ENCODE measurements at regions not wholly inside any gene's neighbourhood (a gene's known extent, or its start where the extent isn't known, plus 50 kb on each side); places are given as distances from the start of the nearest gene placed in this dataset.

- no peaks in the 10 kb centered on the region for H3K36me3 ChIP-seq (ENCODE audit: control insufficient read depth in 2 of 2, insufficient read depth in 1 of 2, low read length in 2 of 2)
- POLR2A ChIA-PET = no interaction called here
- no peaks in the 10 kb centered on the region for H3K9me3 ChIP-seq (ENCODE audit: control insufficient read depth, insufficient read depth, low read depth, low read length)
- no peak overlapping the region for H3K27ac ChIP-seq (ENCODE audit: extremely low read depth, low read depth, low read length)
- TF ChIP-seq TRIM28 (IDR thresholded peaks at IDR 0.05; ENCODE audit: borderline replicate concordance, low read length) (no peak), ZNF16 (tag by site-specific recombination; IDR thresholded peaks at IDR 0.05; ENCODE audit: low read depth) (no peak)
- no peaks in the 10 kb centered on the region for H3K4me1 ChIP-seq (ENCODE audit: control insufficient read depth, insufficient read depth, low read length)
- CTCF ChIA-PET = no interaction called here
- H3K4me3 ChIP-seq (ENCODE audit: low read depth, low read length) = no peak overlapping the region
Measured at GRCh38 chr14:48954446-48954845, 631.7 kb downstream of the RPS29 start.

- Histone ChIP-seq H3K4me3 (ENCODE audit: low read depth, low read length) (no peak overlapping the region), H3K36me3 (ENCODE audit: control insufficient read depth in 2 of 2, insufficient read depth in 1 of 2, low read length in 2 of 2) (no peaks in the 10 kb centered on the region), H3K27ac (ENCODE audit: extremely low read depth, low read depth, low read length) (no peak overlapping the region), H3K4me1 (ENCODE audit: control insufficient read depth, insufficient read depth, low read length) (no peaks in the 10 kb centered on the region), H3K9me3 (ENCODE audit: control insufficient read depth, insufficient read depth, low read depth, low read length) (no peaks in the 10 kb centered on the region)
- CTCF ChIA-PET = interaction anchor here (0.7 kb wide), 1 partner anchor 1857 kb away, joined by 3 read pairs; no protein-coding TSS in a partner anchor
- POLR2A ChIA-PET = no interaction called here
- TF ChIP-seq ZNF404 (tag by site-specific recombination; IDR thresholded peaks at IDR 0.05) (no peak), ZIC2 (tag by site-specific recombination; IDR thresholded peaks at IDR 0.05) (no peak), FEZF1 (tag by site-specific recombination; IDR thresholded peaks at IDR 0.05) (no peak), ZNF501 (tag by site-specific recombination; IDR thresholded peaks at IDR 0.05) (no peak), ZNF843 (tag by site-specific recombination; IDR thresholded peaks at IDR 0.05) (no peak), ZFHX2 (tag by site-specific recombination; conservative IDR thresholded peaks at IDR 0.05) (no peak), ZFP41 (tag by site-specific recombination; IDR thresholded peaks at IDR 0.05; ENCODE audit: borderline replicate concordance) (no peak)
- TF ChIP-seq, protein P1, sequence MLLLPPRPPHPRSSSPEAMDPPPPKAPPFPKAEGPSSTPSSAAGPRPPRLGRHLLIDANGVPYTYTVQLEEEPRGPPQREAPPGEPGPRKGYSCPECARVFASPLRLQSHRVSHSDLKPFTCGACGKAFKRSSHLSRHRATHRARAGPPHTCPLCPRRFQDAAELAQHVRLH (tag by site-specific recombination; IDR thresholded peaks at IDR 0.05) = no peak
Measured at GRCh38 chr14:48944809-48945208, 641.4 kb downstream of the RPS29 start.

- Histone ChIP-seq H3K9me3 (ENCODE audit: control insufficient read depth, insufficient read depth, low read depth, low read length) (no peaks in the 10 kb centered on the region), H3K4me3 (ENCODE audit: low read depth, low read length) (no peak overlapping the region), H3K27ac (ENCODE audit: extremely low read depth, low read depth, low read length) (no peak overlapping the region), H3K4me1 (ENCODE audit: control insufficient read depth, insufficient read depth, low read length) (no peaks in the 10 kb centered on the region), H3K36me3 (ENCODE audit: control insufficient read depth in 2 of 2, insufficient read depth in 1 of 2, low read length in 2 of 2) (no peaks in the 10 kb centered on the region)
- POLR2A ChIA-PET = no interaction called here
- TF ChIP-seq, protein P2, sequence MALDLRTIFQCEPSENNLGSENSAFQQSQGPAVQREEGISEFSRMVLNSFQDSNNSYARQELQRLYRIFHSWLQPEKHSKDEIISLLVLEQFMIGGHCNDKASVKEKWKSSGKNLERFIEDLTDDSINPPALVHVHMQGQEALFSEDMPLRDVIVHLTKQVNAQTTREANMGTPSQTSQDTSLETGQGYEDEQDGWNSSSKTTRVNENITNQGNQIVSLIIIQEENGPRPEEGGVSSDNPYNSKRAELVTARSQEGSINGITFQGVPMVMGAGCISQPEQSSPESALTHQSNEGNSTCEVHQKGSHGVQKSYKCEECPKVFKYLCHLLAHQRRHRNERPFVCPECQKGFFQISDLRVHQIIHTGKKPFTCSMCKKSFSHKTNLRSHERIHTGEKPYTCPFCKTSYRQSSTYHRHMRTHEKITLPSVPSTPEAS (tag by site-specific recombination; IDR thresholded peaks at IDR 0.05) = no peak
- CTCF ChIA-PET = no interaction called here
Measured at GRCh38 chr14:48943913-48944312, 642.3 kb downstream of the RPS29 start.

GRCh38 chr14:48937541-48938195 is 648.5 kb downstream of the RPS29 start:
- no peak overlapping the region for H3K27ac ChIP-seq (ENCODE audit: extremely low read depth, low read depth, low read length)
- H3K4me3 ChIP-seq (ENCODE audit: low read depth, low read length) = no peak overlapping the region
- ChIA-PET CTCF (interaction anchor here (0.6 kb wide), 1 partner anchor 229 kb away, joined by 3 read pairs; no protein-coding TSS in a partner anchor), POLR2A (no interaction called here)
- H3K9me3 ChIP-seq (ENCODE audit: control insufficient read depth, insufficient read depth, low read depth, low read length) = no peaks in the 10 kb centered on the region
- H3K36me3 ChIP-seq (ENCODE audit: control insufficient read depth in 2 of 2, insufficient read depth in 1 of 2, low read length in 2 of 2) = no peaks in the 10 kb centered on the region
- no peaks in the 10 kb centered on the region; the same call in none of the 2 replicates for H3K4me1 ChIP-seq (ENCODE audit: control insufficient read depth, insufficient read depth, low read length)
- TF ChIP-seq ZNF23 (tag by site-specific recombination; IDR thresholded peaks at IDR 0.05; ENCODE audit: borderline replicate concordance) = no peak
- no peak for TF ChIP-seq ZNF324 (tag by site-specific recombination; IDR thresholded peaks at IDR 0.05)
- TF ChIP-seq ZFP3 (tag by site-specific recombination; IDR thresholded peaks at IDR 0.05; ENCODE audit: low read depth) = no peak
- no peak for TF ChIP-seq ZEB2 (tag by site-specific recombination; IDR thresholded peaks at IDR 0.05)
- no peak for TF ChIP-seq ZNF341 (tag by site-specific recombination; IDR thresholded peaks at IDR 0.05; ENCODE audit: low read depth)
- TF ChIP-seq, protein P3, sequence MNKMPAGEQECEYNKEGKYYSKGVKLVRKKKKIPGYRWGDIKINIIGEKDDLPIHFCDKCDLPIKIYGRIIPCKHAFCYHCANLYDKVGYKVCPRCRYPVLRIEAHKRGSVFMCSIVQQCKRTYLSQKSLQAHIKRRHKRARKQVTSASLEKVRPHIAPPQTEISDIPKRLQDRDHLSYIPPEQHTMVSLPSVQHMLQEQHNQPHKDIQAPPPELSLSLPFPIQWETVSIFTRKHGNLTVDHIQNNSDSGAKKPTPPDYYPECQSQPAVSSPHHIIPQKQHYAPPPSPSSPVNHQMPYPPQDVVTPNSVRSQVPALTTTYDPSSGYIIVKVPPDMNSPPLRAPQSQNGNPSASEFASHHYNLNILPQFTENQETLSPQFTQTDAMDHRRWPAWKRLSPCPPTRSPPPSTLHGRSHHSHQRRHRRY (tag by site-specific recombination; IDR thresholded peaks at IDR 0.05) = no peak
